Erythroblast (primary cell): ENCODE measurements at regions not wholly inside any gene's neighbourhood (a gene's known extent, or its start where the extent isn't known, plus 50 kb on each side); places are given as distances from the start of the nearest gene placed in this dataset.

ENCODE experiments used
- GATA1 ChIP-seq: IDR thresholded peaks from 2 replicates; pipeline ENCODE4 v1.6.1; 2011; ENCODE audit warnings: low read depth, mild to moderate bottlenecking, control low read depth, low read length, moderate library complexity
- POLR2A ChIP-seq: IDR thresholded peaks from 2 replicates; pipeline ENCODE4 v1.6.1; 2011; ENCODE audit warnings: mild to moderate bottlenecking, low read length

DNA sequence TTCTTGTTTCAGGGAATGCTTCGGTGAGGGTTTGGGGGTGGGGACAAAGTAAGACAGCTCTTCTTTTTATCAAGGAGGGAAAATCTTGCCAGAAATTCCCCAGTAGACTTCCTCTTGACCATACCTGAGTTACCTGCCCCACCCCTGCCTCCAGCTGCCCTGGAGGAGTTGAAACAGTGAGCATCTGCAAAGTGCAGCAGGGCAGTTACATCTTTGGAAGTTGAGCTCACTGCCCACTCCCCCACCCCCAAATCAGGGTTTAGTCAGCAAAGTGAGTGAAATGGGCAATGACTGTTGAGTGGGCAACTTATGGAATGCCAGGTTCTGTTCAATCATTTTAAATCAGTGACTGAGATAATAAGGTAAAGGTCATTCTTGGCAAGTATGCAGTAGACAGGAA, 98.8 kb downstream of the BANF2 start:
- no peak for TF ChIP-seq POLR2A
- TF ChIP-seq GATA1 = no peak
